Stimulated activated CD4-positive, alpha-beta T cell treated with anti-CD3 and anti-CD28 coated beads, TNF-alpha, amount 100 ng/mL, for 48 hours (primary cell): ENCODE measurements at regions not wholly inside any gene's neighbourhood (a gene's known extent, or its start where the extent isn't known, plus 50 kb on each side); places are given as distances from the start of the nearest gene placed in this dataset.
"Not testable (repeated sequence)": the region's sequence is repeated elsewhere in the genome, so short reads cannot be mapped to it uniquely, and the experiment has no call there.

Experiments
- DNase-seq, 3 donors: peaks; one replicate each; pipeline ENCODE4 v3.0.0-alpha.2; 2020; ENCODE audit warnings: low read depth in 3 of 3

DNA sequence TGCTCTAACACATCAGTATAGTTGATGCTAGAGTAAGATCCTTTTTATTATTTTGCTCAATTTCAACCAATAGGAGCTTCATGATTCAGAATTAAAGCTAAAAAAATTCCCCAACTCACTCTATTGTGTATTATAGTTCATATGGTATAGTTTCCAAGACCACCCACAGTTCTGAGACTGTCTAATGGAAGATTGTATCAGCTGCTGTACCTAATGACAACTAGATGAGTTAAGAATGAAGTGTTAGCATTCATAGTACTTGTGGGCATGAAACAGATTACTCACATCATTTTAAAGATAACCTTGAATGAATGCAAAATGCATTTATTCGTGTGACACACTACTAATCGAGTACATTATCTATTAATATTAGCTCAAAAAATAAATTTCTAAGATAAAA lies 289.9 kb upstream of the ATP11B start:
- DNase-seq, result no peak

DNA sequence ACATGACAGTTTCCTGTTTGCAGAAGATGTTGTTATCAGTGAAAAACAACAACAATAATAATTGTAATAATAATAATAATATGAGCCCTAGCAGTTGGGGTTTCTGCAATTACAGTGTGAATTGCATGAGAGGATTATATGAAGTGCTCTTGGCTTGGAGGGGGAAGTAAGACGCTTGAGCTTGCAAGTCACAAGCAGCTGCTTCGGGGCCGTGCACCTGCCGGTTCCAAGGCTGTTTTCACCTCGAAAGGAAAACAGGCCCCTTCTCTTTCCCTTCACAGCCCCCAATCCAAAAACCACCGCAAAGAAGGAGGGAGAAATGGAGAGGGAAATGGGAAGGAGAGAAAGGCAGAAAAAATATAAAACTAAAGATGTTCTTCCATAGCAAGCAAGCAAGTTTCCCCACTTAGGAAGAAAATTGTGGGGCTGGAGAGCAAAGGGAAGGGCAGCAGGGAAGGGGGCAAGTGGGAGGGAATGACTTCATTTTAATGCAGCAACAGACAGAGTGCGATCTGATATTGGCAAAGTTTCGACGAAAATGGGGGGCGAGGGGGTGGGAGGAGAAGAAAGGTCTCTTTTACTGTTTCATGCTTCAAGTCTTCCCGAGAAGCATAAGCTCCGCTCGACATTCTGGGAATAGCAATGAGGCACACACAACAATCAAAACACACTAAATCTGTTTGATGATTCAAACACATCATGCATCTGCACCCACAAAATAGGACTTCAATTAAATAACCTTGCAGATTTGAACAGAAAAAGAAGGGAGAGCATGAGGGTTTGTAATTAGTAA lies 284.2 kb upstream of the ATP11B start:
- DNase-seq, result no peak

DNA sequence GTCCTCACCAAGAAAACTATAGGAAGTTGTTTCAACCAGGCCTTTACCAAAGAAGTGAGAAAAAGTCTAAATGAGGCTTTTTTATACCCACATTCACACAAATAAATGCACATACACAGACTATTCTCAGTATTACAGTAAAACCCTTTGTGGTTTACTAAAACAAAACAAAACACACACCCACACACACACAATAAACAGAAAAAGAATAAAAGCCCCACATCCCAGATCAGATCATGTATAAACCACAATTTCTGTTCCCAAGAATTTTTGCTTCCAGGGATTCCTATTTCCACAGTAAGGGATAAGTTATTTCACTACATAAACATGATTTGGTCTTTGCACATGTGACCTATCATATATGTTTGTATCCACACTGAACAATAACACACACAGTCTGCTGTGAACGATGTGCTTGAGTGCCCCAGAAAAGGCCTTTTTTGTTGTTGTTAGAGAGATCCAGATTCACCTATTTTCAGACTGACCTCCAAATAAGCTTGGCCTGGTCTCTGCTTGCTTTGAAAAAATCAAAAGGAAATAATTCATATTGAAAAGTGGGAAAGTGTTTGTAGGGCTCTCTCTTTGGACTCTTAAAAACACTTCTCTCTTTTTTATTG lies 283.4 kb upstream of the ATP11B start:
- no peak for DNase-seq

DNA sequence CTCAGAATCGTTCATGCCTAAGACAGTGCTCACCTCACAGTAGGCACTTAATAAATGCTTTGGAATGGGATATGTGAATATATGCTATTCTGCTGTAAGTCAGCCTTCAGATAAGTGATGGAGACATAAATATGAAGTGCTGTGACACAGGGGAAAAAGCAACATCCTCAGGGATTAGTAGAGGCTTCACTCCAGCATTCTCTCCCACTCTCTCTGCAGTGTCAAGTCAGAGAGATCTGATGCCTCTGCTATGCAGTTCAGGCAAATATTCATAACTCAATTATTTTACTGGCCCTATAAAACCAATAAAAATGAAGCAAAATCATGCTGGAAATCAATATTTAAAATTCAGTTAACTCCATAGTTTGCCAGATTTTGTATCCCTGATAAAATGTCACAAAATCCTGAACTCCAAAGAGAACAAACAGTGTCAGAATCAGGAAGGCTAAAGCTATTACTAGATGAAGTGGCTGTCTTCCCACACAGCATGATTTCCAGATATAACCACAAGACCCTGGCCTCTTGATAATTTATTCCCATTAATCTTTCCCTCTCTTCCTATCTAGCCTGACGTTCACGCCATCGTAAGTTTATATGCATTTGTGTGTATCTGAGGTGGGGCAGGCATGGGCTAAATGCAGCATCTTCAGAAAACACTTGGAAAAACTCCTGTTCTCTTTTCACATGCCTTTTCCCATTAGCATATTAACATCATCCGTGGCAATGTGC lies 278.9 kb upstream of the ATP11B start:
- DNase-seq, result no peak

DNA sequence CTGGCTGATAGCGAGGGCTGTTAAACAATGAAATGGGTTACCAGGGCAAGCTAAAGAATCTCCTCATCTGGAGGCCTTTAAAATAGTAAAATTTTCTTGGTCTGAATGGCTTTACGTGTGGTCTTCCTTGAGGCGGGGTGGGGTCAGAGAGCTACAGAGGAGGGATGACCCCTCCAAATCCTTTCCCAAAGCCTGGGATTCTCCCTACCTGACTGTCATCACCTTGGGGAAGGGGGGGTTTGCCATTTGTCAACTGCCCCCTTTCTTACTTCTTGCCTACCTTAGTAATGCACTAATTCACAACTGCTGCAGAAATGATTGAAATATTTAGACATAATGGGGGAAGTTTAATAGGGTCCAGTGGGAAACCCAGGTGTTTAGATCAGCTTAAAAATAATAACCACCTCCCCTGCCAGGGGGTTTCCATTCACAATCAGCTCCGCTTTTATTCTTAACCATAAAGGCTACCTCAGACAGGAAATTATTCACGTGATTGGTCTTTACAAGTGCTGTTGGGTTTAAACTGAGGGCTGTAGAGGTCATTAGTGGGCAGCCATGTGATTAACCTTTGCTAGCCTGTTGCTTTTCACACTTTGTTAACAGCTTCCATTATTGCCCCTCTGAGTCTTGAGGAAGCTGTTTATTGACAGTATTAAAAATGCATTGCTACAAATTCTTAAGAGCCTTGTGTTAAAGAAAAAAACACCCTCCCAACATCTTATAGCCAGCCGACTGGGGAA lies 276.5 kb upstream of the ATP11B start:
- no peak for DNase-seq

DNA sequence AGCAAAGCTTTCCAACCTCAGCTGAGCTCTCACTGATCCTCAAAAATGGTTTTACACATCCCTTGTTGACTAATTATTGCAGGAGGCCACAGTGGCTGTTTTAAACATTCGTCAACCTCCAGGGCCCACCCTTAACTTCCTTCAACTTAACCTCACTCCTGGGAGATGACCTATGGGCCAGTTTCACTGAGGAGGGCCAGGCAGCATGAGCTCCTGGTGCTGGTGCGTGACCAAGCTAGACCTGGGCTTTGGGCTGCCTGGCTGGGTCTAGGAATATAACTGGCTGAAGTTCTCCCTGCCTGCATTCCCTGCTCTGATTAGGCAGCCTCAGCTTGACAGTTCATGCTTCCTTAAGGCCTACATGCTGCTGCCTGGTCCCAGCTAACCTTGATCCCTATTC lies 273.7 kb upstream of the ATP11B start:
- no peak for DNase-seq

DNA sequence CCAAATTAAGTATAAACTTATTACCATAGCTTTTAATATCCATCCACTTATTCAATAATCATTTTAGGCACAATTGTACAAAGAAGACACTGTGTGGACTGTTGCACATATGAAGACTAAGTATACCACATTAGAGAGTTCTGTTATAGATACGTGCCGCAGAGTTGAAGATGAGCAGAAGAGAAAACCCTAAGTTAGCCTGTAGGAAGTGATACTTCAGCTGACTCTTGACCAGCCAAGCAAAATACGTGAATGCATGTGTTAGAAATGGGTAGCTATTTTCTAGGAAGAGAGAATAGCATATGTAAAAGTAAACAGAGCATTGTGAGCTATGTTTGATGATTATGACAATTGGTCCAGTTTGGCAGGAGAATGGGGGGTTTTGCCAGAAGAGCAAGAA lies 272.0 kb upstream of the ATP11B start:
- DNase-seq, result no peak

DNA sequence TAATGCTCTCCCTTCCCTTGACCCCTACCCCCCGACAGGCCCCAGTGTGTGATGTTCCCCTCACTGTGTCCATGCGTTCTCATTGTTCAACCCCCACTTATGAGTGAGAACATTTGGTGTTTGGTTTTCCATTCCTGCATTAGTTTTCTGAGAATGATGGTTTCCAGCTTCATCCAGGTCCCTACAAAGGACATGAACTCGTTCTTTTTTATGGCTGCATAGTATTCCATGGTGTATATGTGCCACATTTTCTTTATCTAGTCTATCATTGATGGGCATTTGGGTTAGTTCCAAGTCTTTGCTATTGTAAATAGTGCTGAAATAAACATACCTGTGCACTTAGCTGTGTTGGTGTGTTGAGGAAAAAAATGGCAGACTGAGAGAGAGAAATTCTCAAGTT lies 269.9 kb upstream of the ATP11B start:
- not testable (repeated sequence) for DNase-seq

DNA sequence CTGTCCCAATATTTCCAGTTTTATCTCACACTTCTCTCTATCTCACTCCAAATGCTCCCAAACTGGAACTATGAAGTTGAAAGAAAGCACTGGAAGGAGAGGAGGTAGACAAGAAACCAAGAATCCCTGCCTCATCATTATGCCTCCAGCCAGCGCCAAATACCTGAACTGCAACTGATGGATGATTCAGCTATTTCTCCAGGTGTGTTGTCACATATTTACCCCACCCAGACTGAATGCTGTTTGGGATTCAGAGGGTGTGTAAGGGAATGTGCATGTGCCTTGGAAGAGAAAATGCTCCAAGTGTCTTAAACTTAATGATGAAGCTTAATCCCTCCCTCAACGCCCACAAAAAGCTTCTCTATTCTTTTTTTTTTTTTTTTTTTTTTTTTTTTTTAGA lies 269.5 kb upstream of the ATP11B start:
- DNase-seq, result no peak

DNA sequence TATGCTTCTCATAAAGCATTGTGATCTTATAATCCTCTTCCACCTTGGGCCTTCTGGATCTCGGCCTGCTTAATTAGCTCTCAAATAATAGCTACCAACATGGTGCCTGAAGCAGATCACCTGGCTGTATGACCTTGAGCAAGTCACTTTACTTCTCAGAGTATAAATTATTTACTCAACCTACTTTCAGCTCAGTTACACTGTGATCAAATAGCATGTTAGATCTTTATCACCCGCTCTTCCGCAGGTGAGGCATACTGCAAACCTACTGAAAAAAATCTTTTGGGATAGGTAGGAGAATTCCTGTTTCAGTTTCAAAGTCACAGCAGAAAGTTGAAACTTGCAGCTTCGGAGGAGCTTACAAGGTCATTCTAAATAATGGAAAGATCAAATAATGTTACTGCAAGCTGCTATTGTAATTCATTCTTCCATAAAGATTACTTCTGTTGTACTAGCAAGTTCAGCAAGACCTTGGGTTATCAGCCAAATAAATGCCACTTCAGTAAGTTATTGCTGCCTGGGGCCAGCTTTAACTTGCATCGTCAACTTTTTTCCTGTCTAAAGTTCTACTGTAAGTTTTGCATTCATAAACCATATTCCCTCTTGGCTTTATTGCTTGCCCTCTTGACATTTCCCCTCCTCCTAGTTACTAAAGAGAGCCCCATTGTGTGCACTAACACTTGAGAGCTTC lies 268.4 kb upstream of the ATP11B start:
- no peak for DNase-seq

DNA sequence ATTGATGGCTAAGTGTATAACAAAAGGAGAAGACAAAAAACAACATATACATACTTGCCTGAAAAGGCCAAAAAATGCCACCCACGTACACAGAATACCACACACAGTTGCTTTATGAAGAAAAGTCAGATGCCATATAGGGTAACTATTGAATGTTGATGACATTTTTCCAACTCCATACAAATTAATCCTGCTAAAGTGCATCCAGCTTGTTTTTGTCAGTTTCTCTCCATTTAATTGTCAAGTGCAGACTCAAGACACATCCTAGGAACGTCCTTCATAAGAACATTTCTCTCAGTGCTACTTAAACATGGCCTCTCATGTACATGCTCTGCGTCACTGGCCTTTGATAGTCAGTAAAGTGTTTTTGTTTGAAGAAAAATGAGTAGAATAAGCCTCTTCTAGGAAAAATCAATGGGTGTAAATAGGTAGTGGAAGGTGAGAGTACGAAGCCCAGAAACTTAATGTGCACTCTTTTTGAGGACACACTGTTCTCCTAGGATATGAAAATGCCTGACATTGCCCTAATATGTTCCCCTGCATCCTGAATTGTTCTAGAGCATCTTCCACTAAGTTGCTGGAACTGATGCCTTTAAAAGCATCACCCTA lies 267.4 kb upstream of the ATP11B start:
- no peak for DNase-seq

DNA sequence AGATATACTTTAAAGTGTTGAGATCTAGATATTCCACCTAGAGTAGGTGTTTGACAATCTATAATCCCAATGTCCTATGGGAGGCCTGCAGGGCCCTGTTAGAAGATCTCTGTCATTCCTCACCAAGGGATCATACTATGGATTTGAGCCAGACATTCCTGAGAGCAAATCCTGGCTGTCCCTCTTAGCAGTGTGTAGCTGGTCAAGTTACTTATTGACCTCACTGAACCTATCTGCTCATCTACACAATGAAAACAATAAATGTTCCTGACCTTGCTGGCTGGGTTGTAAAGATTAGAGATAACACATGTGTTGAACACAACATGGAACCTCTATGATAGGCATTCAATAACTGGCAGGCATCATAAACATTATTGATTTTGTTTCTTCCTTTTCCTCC lies 265.6 kb upstream of the ATP11B start:
- DNase-seq, result no peak

DNA sequence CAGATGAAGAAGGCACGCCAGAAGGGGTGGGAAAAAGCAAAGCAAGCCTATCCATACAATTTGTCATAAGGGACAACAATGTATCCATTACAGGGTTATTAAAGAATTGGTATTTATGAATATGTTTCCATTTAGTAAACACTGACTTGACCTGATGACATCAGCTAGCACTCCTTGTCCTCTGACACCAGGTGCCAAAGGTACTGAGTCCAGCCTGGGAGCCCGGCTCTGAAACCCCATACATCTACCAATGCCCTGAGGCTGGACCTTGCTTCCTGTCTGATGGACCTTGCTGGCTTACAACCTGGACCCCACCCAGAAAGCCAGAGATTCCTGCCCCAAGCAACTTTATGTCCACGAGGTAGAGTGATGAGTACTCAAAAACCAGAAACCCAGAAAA lies 263.0 kb upstream of the ATP11B start:
- no peak for DNase-seq

DNA sequence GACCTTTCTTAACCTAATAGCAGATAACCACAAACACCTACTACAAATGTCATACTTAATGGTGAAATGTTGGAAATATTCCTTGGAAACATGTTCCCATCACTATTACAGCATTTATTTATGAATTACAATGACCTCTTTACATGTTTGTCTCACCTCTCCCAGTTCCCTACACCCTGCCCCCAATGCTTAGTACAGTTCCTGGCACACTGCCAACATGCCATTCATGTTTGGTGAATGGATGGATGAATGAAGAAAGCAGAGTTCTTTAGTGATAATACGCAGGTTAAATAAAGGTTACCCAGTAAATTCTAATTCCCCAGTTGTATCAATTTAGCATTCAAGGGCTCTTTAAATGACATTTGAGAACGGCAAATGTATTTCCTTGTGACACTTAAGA lies 259.9 kb upstream of the ATP11B start:
- DNase-seq, result no peak

DNA sequence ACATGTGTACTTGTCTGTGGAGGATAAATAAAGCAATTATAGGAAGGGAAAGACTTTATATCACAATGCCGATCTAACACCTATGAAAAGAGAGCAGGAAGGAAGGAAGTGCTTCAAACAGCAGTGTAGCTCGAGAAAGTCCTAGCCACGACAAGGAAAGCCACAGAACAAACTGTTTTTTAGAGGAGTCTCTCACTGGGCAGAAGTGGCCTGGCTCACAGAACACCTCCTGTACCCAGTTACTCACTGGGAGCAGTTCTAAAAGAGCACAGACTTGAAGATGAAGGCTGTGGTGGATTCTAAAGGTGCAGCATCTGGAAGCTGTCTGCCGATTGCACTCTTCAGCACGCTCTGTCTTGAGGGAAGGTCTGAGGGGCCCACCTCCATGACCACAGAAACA lies 248.8 kb upstream of the ATP11B start:
- no peak for DNase-seq

DNA sequence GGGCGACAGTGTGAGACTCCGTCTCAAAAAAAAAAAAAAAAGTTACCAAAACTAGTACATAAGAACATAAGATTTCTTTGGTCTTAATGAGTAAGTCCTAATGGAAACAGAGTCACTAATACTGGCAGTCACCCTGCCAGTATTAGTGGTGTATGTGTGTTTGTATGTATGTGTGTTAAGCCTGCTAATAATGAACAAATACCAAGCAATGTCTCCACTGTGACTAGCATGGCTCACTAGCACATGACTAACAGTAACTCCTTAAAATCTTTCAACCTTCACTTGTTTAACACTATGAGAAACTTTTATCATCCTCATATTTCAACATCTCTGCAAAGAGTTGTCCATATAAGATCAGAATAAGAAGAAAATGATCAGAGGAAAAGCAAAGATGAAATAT lies 231.0 kb upstream of the ATP11B start:
- no peak for DNase-seq

DNA sequence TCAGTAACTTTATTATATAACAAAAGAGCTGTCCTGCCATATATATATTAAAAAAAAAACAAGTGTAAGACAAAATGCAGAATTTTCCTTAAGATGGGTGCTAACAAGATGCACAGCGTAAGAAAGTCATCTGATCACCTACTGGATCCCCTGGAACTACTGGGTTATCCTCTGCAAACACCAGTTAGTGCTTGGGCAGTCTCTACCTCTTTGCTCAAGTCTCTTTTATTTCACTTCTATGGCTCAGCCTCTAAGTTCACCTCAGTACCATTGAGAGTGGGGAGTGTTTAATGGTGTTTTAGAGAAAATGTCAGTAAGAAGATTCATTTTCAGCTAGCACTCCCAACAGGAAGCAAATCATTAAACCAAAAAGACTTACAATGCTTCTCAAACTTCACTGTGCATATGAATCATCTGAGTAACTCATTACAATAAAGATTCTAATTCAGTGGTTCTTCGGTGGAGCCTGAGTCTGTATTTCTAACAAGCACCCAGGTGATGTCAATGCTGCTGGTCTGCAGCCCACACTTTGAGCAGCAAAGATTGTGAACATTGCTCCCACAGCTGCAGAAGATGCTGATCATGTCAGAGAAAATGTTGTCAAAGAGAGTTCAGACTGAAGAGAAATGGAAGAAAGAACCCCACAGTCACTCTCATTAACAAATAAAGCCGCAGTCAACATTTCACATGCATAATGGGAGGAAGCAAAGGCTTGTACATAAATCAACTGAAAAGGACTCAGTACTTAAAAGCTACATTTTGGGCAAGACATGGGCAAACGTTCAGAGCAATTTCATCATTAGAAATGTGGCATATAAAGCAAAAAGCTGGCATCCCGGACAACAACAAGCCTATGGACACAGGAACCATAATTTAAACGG lies 227.1 kb upstream of the ATP11B start:
- DNase-seq, result no peak

DNA sequence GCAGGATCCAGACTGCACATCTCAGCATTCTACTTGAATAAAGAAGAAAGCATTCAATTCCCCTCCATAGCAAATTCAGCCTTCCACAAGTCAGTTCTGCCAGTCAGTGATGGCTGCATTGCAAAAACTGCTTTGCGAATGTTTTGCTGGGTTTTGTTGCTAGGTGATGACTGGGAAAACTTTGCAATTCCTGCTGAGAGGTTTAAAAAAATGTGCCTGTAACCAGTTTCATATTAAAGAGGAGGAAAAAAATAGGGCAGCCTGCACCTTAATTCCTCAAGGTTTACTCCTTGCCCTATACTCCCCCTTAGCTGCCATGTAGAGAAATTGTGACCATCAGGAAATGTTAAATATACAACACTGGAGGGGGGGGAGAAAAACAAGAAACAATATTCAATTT lies 225.6 kb upstream of the ATP11B start:
- DNase-seq, result no peak

DNA sequence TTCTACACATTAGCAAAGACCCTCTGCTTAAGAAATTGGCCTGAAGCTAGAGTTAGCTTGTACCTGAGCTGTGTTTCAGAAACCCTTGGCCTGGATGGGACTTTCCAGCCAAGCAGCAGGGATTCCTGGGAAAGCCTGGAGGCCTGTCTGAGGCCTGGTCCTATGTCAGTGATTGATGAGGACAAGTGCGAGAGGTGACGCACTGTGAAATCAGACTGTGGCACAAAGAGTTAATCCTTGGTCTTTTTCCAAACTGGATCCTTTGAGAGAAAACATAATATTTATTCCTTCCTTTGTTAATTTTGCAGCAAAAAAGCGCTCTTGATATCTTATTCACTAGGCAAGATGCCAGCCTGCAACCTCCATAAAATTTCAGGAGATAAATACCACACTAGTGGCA lies 225.0 kb upstream of the ATP11B start:
- DNase-seq, result no peak

DNA sequence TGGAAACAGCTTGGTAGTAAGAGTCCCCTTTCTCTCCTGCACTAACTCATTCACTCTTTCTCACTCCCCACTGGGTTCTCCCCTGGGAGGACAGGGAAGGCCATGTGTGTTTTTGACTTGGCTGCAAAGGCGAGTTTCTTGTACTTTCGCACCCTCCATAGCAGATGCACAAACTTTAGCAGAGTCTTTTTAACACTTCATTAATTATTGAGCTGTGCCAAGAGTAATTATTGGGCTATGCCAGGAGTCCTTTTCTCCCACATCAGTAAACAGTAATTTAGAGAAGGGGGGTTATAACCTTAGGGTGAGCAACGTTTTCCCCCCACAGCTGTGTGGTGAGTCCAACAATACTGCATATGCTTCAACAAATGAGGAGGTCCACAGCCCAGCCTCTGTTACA lies 224.4 kb upstream of the ATP11B start:
- no peak for DNase-seq
